GM18907 (cell line): ENCODE measurements at regions not wholly inside any gene's neighbourhood (a gene's known extent, or its start where the extent isn't known, plus 50 kb on each side); places are given as distances from the start of the nearest gene placed in this dataset.
A peak's percentile ranks its signal among the peaks of the same experiment; 100 is the strongest.

Source experiments
- ATAC-seq: cut with Tn5 transposase; IDR thresholded peaks from one replicate; pipeline ENCODE4 v1.9.1; 2021; ENCODE audit warnings: mild to moderate bottlenecking, moderate library complexity; ENCODE audit not compliant: unreplicated experiment

DNA sequence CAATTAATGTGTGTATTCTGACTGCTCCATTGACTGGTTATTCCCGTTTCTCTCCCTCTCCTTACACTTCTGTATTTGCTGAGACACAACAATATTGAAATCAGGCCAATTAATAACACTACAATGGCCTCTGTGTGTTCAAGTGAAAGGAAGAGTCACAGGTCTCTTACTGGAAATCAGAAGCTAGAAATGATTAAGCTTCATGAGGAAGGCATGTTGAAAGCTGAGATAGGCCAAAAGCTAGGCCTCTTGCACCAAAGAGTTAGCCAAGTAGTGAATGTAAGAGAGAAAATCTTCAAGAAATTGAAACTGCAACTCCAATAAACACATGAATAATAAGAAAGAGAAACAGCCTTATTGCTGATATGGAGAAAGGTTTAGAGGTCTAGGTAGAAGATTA lies 489.5 kb upstream of the CITED2 start:
- no peak for ATAC-seq

DNA sequence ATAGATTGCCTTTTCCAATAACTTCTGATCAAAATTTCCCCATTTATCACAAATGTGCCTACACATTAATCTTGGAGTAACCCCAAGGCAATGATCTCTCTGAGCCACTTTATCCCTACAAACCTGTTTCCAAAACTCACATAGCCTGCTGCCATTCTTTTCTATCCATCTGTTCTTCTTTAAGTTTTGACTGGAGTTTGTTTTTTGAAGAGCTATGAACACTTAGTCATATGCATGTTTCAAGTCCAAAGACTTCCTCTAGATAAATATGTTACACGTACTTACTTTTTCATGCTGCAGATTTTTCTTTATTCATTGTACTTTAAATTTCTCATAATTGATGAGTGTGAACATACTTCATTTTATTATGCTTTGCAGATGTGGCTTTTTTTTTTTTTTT lies 488.9 kb upstream of the CITED2 start:
- no peak for ATAC-seq

DNA sequence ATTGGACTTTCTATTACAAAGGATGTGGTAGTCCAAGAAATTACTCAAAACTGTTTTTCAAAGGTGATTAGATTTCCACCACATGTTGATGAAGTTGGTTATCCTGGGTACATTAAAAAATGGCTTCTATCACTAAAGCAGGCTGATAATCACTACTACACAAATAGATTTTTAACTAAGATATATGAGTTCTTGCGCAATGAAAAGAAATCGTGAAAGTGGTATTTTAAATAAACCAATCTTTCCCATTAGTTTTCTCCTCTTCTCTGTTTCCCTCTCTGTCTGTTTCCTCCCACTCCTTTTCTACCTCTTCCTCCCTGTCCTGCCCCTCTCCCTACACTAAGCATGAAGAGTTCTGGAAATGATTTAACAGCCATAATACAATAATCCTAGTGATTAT lies 487.9 kb upstream of the CITED2 start:
- no peak for ATAC-seq

DNA sequence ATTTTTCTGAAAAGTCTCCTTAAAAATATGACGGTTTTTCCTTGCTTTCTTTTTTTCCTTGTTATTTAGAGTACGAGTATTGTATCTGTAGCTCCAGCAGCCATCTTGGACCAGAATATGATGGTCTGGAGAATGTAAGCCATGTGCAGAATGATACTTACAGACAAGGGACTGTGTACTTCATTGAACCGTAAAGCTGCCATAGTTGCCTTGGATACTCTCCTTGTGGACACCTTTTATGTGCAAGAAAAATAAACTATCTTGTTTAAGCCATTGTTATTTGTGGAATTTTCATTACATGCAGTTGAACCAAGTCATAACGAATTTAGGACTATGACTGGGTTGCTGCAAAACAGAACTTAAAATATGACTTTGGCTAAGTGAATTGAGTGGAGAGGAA lies 485.8 kb upstream of the CITED2 start:
- no peak for ATAC-seq

DNA sequence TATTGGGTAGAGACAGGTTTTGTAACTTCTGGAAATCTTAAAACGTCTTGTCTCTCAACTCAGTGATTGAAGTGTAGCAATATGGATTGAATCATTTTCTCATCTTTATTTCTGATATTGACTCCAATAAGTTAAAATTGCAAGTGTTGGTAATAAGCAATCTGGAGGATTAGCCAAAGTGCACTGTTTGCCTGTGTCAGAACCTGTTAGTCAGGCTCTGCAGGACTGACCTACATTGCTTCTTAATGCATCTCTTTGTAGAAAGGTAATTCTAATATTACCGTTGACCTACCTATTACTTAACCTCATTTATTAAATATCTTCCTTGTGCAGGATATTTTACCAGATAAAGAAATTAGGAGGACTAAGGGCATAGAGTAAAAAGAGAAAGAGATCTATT lies 484.0 kb upstream of the CITED2 start:
- no peak for ATAC-seq

DNA sequence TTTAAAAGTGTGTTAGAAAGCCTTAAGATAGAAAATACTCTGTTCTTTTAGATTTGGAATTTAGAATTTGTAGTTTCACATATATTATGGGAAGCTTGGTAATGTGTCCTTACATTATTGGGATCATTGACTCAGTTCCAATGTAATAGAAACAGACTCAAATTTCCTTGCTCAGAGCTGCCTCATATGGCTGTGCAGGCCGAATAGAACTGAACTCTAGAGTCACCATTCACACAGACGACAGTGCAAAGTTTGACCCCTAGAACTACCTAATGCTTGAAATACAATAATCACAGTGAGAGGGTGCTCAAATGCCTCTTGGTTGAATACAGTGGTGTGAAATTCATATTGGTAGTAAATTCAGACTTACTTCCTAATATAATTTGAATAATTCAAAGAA lies 482.7 kb upstream of the CITED2 start:
- ATAC-seq, result no peak

DNA sequence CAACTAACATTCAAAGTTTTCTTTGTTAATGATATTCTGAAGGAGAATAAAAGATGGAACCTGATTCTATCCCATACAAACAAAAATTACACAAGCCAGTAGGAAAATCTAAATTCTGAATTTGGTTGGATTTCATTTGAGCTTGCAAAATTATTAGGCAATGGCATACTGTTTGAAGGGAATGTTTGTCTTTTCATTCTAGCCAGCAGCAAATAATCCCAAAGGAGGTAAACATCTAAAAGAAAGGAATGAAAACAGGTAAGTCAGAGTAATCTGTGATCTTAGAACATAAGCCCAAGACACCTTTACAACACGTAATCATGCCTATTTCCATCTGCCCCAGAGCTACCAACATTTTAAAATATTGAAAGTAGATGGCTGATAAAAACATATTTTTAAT lies 482.1 kb upstream of the CITED2 start:
- ATAC-seq, result no peak

DNA sequence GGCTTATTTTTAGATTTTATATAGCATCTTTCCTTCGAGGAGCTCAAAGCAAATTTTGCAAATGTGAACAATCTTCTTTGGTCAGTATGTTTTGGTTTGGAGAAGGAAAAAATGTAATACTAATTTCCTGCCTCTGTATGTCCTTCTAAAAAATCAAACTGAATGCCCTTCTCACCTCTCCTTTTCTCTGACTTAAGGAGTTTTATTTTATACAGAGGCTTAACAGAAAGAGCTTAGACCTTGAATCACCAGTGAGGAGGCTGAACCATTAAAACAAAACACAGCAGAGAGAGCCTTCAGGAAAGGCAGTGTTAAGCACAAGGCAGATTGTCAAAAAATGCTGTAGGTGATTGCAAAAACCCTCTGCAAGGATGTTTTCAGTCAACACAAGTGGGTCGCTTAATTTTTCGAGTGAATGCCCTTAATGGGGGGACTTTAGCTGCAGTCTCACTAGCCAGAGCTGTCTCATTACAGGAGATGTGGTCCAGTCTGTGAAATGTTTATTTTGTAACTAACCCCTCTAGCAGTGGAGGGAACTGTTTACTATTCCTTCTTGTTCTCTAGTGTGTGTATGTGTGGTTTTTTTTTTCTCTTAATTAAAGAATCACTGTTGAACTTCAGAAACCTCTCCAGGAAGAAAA lies 481.3 kb upstream of the CITED2 start:
- ATAC-seq, result no peak

DNA sequence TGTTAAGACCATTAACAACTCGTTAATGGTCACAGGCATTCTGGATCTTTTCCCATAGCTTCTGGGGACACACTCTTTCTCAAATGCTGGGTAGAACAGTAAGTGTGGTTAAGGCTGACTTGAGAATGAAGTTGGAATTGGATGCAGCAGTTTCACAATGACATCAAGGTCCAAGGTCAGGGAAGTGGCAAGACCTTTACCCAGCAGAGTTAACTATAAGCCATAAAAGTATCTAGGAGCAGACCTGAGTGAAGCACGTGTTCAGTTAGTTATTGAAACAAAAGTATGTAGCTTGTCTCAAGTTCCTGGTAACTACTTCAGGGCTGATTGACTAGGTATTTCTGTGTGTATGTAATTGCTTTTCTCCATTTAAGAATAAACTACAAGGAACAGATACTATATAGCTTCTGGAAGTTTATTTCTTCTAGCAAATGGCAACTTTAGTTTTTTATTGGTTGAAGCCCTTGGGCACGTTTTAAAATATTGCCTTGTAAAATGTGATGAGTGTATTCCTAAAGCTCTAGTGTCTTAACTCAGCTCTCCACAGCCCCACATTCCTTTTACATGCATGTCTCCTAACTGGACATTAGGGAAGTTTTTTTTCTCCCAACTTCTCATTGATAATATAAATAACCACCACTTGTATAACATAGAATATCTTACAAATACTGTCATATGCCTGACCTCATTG lies 479.0 kb upstream of the CITED2 start:
- ATAC-seq, result no peak

DNA sequence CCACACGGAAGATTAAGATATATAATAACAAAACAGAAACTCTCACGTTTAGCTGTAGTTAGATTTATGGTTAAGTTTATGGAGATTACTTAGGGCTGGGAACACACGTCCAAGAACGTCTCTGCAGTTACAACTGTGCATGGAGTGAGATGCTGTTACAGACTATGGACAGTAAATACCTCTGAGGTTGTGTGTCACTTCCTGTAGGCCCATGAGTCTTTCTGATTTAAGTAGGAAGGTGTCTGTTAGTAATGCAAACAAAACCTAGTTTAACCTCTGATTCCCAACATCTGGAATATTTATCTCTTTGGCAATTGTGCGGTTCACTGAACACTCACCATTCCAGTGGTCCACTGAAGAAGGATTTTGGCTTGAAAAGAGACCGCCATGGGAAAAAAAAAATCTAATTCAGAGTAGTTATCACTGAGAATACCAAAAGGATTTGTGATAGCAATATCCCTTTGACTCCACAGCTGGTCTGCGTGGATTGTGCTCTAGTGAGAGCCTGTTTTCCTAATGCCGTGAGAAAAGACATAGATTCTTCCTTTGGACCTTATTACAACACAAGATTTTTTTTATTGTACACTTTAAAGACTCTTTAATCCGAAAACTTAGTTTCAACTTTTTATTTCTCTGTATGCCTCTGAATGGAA lies 478.2 kb upstream of the CITED2 start:
- ATAC-seq, result no peak

DNA sequence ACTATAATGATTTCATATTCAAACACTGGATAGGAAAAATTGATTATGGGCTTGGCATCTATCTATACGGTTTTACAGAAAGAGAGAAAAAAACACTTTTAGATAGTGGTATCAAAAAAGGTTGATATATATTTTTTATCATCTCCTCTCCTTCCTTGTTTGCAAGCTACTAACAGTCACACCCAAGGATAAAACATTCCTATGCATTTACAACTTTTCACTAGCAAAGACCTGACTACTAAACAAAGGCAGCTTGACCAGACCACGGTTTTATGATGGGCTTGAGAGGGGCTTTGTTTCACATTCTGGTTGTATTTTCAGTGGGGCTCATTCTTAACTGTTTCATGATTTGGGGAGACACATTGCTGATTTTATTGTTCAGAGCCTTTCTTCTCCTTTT lies 477.6 kb upstream of the CITED2 start:
- ATAC-seq, result no peak

DNA sequence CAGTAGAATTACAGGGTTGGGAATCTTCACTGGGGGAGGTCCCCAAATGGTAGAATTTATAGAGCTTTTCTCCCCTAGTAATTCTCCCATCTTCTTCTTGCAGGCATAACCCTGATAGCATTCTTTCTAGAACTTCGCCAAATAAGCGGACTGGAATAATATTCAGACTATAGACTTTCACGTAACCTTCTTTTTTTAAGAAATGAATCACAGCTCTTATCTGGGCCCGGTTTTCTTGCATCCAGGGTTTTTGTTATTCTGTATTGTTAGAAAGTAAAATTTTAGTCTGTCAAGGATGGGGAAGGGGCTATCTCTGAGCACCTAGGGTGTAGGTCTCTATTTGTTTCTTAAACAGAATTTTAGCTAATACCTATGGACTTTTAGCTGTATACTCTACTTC lies 476.8 kb upstream of the CITED2 start:
- no peak for ATAC-seq

DNA sequence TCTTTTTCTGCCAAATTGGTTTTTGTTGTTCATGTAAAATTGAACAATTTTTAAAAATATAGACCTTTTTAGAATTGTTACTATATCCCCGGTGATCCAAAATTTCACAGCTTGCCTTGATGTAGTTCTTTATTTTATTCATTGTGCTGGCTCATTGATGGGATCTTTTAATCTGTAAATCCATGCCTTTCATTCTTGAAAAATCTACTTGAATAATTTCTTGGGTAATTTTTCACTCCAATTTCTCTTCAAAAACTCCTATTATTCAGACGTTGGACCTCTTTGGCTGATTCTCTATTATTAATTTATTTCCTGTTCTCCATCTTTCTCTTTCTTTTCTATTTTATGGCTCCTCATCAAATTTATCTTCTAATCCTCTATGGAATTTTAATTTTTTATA lies 476.1 kb upstream of the CITED2 start:
- ATAC-seq, result no peak

DNA sequence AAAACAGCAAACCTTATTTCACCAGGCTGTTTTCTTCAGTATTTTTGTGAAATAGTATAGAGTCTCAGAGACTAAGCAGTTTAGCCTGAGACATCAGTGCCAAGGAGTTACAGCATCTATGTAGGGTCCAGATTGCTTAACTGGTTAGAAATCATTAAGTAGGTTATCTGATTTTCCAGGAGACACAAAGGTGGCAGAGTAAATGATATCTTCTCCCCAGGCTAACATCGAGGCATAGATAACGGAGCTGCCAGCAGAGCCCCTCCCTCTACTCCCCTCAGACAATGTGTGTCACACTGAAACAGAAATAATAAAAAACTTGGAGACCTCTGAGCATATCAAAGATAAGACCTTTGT lies 473.0 kb upstream of the CITED2 start:
- ATAC-seq, result no peak

DNA sequence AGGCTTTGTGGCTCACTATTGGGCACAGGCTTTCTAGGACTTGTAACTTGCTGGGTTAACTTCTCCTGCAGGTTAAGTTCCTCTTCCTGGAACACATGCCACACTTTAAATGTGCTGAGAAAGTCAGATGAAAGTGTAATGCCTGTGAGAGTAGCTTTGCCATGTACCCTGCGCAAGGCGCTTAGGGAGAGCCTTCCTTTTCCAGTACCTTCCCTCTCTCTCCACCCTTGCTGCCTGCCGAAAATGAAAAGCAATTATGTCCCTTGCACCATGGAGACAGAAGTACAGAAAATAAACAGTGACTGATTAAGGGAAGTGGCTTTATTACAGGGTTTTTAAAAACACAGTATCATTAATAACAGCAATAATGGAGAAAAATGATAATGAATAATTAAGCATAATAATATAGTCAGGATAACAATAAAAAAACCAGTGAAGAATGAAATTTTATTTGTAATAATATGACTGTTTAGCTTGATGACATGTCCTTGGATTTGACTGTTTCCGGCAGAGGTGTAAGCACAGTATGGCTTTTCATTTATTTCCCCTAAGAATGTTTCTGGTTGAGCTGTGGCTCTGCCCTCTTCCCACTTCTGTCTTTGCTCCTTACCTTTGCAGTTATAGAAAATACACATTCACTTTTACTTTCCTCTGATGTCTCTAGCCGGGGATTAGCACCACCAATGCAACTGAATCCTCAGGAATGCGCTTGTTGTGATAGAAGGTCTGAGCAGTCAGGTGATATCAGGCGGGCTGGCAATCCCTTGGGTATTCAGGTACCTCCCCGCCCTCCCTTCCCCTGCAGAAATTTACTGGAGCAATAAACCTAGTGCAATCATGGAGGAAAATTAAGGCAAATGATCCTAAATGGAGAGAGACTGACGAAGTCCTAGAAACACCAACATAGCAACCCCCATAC lies 472.3 kb upstream of the CITED2 start:
- ATAC-seq, result peak; percentile 70

DNA sequence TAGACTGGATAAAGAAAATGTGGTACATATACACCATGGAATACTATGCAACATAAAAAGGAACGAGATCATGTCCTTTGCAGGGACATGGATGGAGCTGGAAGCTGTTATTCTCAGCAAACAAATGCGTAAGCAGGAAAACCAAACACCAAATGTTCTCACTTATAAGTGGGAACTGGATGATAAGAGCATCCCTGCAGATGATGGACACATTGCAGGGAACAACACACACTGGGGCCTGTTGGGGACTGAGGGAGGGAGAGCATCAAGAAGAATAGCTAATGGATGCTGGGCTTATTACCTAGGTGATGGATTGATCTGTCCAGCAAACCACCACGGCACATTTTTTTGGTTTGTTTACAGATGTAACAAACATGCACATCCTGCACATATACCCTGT lies 470.5 kb upstream of the CITED2 start:
- no peak for ATAC-seq

DNA sequence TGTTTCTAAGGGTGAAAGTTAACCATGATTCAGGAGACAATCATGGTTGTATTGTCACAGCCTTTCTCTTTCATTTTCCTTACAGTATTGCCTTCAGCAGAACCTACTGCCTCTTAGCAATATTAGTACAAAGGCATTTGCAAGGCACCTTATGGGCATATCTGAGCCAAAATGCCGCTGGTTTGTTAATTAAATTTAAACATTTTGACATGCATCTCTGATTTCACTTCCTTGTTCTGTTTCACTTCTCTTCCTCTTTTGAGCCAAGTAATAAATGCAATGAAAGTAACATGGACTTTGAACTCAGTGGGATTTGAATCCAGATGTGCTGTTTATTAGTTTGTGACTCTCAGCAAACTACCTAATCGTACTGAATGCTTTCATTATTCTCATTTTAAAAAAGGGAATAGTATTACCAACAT lies 467.4 kb upstream of the CITED2 start:
- ATAC-seq, result peak; percentile 89

DNA sequence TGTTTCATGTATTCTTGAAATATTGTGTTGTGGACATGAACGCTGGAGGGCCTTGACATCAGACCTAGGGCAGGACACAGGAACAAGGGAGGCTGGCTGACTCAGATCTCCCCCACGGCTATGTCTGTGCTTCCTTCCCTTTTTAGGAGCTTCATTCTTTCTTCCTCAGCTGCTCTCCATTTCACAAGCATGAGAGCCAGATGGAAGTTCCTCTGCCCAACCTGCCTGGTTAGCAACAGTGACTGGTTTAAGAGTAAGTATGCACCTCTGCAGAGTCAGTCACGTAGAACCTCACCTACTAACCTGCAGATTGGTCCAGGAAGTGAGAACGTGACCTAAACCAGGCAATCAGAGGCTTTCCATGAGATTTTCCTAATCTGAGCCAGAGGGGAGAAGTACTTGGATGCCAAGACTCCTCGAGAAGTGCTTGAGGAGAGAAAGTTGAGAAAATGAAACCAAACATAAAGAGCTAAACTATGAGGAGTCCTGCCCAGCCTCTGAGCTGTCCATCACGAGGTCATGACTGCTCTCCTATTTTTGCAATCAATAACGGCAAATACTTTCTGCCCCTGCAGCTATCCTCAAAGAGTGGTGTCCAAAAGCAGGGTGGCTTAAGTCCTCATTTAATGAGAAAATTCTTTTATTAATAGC lies 465.2 kb upstream of the CITED2 start:
- no peak for ATAC-seq

DNA sequence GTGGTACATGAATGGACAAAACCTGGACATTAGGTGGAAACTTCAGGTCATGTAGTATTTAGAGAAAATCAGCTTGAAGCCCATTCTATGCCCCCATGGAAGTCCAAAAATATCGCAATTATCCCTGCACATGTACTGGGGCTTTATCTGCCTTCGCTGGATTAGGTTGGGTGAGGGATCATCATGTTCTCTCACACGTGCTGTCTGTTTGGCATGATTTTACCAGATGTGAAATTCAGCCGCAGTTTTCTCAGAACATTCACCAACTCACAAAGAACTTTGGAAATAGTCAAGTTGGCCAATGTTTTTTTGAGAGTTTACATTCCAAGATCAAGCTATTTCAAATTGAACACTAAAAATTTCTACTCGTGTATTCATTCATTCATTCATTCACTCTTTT lies 459.8 kb upstream of the CITED2 start:
- no peak for ATAC-seq

DNA sequence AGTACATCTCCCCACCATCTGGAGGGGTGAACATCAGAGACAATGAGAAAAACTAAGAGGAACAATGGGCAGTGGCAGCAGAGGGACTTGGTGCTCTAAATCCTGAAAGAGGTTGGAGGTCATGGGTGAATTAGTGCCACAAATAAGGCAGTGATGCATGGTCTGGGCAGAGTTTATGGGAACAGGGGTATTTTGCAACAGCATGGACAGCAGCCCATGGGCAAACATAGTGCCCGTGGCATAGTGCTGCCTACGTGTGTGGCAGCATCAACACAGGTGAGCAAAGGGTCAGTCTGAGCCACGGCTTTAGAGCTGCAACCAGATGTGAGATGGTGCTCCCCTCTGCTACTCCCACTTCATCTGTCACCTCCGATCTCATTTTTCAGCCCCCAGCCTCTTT lies 459.1 kb upstream of the CITED2 start:
- ATAC-seq, result no peak
